ENCODE measurements at regions not wholly inside any gene's neighbourhood (a gene's known extent, or its start where the extent isn't known, plus 50 kb on each side); places are given as distances from the start of the nearest gene placed in this dataset.

DNA sequence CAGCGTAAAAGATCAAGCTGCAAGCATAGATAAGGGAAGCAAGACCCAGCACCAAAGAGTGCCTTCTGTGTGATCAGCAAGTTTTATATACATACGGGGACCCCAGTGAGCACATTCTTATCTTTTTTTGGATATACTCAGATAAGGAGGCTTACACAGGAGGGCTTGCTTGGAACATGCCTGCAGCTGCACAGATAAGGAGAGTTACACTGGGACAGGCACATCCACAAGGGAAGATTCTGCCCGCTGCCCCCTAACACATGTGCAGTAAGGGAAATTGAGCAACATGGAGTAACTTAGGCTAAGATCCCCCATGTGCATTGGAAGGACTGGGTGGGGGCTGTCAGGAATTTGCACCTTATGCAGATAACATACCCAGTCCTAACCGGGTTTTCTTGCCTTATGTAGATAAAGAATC, 1334.8 kb downstream of the MRPL39 start:
- TF ChIP-seq, protein P1, sequence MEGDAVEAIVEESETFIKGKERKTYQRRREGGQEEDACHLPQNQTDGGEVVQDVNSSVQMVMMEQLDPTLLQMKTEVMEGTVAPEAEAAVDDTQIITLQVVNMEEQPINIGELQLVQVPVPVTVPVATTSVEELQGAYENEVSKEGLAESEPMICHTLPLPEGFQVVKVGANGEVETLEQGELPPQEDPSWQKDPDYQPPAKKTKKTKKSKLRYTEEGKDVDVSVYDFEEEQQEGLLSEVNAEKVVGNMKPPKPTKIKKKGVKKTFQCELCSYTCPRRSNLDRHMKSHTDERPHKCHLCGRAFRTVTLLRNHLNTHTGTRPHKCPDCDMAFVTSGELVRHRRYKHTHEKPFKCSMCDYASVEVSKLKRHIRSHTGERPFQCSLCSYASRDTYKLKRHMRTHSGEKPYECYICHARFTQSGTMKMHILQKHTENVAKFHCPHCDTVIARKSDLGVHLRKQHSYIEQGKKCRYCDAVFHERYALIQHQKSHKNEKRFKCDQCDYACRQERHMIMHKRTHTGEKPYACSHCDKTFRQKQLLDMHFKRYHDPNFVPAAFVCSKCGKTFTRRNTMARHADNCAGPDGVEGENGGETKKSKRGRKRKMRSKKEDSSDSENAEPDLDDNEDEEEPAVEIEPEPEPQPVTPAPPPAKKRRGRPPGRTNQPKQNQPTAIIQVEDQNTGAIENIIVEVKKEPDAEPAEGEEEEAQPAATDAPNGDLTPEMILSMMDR (IDR thresholded peaks at IDR 0.05), result no peak
- no peak for TF ChIP-seq POLR2A (IDR thresholded peaks at IDR 0.05)

All from lower leg skin (tissue), 3 donors.